Lower leg skin (tissue), 4 donors: ENCODE measurements at regions not wholly inside any gene's neighbourhood (a gene's known extent, or its start where the extent isn't known, plus 50 kb on each side); places are given as distances from the start of the nearest gene placed in this dataset.

Source experiments
- DNase-seq, 2 donors: peaks; one replicate each; pipeline ENCODE4 v3.0.0-alpha.2; 2019; ENCODE audit warnings: low spot score in 2 of 2
- H3K4me3 ChIP-seq: fragments of 200-600 bp; sonication (generic); 2 replicates; pipeline ENCODE4 v1.5.1; 2017; ENCODE audit warnings: mild to moderate bottlenecking, low read depth; ENCODE audit not compliant: poor library complexity, severe bottlenecking
- POLR2A ChIP-seq, 2 donors: fragments of 450-650 bp; IDR thresholded peaks; one replicate each; pipeline ENCODE4 v1.6.1; 2016 to 2017; ENCODE audit warnings: antibody characterized with exemption in 2 of 2, mild to moderate bottlenecking in 1 of 2, moderate library complexity in 1 of 2
- WGBS, 2 donors: methylation state at CpG; one replicate each; pipeline ENCODE4 v1.1.5; 2018; 5-methylcytosine and 5-hydroxymethylcytosine counted together
- intact Hi-C: fragments of 100-400 bp; cut with DNase I; formaldehyde crosslinking; loops from one replicate; pipeline ENCODE4 v1.15.0; 2023; ENCODE audit warnings: low total_unique reads
- TF ChIP-seq, protein P1 (sequence below), 3 donors: fragments of 450-650 bp; IDR thresholded peaks; one replicate each; pipeline ENCODE4 v1.5.1; 2016; ENCODE audit warnings: antibody characterized with exemption in 3 of 3, mild to moderate bottlenecking in 3 of 3, moderate library complexity in 2 of 3

GRCh38 chr3:102577082-102577789 lies 142.4 kb downstream of the ZPLD1 start:
- DNase-seq, result no peak
- intact Hi-C loops, result no loop called here
- TF ChIP-seq POLR2A (IDR thresholded peaks at IDR 0.05), result no peak
- TF ChIP-seq, protein P1, sequence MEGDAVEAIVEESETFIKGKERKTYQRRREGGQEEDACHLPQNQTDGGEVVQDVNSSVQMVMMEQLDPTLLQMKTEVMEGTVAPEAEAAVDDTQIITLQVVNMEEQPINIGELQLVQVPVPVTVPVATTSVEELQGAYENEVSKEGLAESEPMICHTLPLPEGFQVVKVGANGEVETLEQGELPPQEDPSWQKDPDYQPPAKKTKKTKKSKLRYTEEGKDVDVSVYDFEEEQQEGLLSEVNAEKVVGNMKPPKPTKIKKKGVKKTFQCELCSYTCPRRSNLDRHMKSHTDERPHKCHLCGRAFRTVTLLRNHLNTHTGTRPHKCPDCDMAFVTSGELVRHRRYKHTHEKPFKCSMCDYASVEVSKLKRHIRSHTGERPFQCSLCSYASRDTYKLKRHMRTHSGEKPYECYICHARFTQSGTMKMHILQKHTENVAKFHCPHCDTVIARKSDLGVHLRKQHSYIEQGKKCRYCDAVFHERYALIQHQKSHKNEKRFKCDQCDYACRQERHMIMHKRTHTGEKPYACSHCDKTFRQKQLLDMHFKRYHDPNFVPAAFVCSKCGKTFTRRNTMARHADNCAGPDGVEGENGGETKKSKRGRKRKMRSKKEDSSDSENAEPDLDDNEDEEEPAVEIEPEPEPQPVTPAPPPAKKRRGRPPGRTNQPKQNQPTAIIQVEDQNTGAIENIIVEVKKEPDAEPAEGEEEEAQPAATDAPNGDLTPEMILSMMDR (IDR thresholded peaks at IDR 0.05), result no peak
- H3K4me3 ChIP-seq, result no peak overlapping the region
- WGBS, 2 donors, result 91 to 93% methylated on average over 1 of the region's 1 CpG

DNA sequence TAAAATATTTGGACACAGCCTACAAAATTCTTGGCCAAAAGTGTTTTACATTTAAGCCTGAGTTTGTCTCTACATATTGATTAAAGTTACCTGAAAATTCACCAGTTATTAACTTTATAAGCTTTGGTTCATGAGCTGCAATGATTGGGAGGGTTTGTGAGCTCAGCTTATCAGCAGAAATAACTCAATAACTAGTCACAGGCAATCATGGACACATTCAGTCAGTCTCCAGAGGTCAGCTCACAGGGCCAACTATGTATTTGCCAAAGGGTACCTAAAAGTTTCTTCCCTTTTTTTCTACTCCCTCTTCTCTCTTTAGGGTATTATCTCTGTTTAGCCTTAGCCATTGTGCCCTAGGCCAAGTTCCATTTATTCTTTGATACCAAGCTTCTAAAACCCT lies 145.9 kb downstream of the ZPLD1 start:
- no peak overlapping the region for H3K4me3 ChIP-seq
- DNase-seq, result no peak
- TF ChIP-seq, protein P1 (IDR thresholded peaks at IDR 0.05), result no peak
- no peak for TF ChIP-seq POLR2A (IDR thresholded peaks at IDR 0.05)
- intact Hi-C loops, result no loop called here

DNA sequence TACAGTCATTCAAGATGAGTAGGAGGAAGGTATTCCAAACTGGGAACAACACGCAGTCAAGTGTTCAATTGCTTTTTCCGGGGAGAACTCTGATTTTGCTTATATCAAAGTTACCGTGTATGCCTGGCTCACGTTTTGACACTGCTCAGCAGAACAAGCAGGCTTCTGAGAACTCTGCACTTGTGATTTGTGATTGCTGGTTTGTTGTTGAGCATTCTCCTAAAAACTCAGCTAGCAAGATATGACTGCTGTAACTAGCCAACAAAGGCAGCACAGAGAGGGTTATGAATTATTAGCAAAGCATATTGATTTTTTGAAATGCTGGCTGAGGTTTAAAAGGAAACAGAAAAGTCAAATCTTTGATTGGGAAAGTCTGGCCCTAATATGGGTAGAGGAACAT lies 151.7 kb downstream of the ZPLD1 start:
- no peak overlapping the region for H3K4me3 ChIP-seq
- WGBS, 2 donors, result 63 to 80% methylated on average over 4 of the region's 4 CpGs
- no peak for DNase-seq
- intact Hi-C loops, result no loop called here
- TF ChIP-seq, protein P1 (IDR thresholded peaks at IDR 0.05), result no peak
- no peak for TF ChIP-seq POLR2A (IDR thresholded peaks at IDR 0.05)

- no peak overlapping the region for H3K4me3 ChIP-seq
- intact Hi-C loops, result no loop called here
- 66 to 71% methylated on average over 2 of the region's 2 CpGs for WGBS, 2 donors
- no peak for DNase-seq
- TF ChIP-seq POLR2A (IDR thresholded peaks at IDR 0.05), result no peak
- TF ChIP-seq, protein P1 (IDR thresholded peaks at IDR 0.05), result no peak
These were observed 159.2 kb downstream of the ZPLD1 start for GRCh38 chr3:102593812-102594602.

DNA sequence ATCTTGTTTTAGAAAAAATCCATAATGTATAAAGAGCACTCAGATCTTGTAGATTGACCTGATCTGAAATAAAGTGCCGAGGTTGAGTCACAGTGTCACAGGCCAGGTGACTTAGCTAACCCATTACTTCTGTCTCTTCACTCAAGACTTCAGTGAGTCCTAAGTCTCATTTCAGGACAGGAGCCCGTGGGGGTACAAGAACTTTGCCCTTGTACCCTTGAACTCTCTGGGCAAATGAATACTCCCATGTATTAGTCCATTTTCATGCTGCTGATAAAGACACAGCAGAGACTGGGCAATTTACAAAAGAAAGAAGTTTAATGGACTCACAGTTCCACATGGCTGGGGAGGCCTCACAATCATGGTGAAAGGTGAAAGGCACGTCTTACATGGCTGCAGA lies 160.2 kb downstream of the ZPLD1 start:
- intact Hi-C loops, result no loop called here
- DNase-seq, result no peak
- WGBS, 2 donors, result 74 to 76% methylated on average over 3 of the region's 3 CpGs
- H3K4me3 ChIP-seq, result no peak overlapping the region
- no peak for TF ChIP-seq POLR2A (IDR thresholded peaks at IDR 0.05)
- TF ChIP-seq, protein P1 (IDR thresholded peaks at IDR 0.05), result no peak
